Neuron (in vitro differentiated cells): ENCODE measurements at regions not wholly inside any gene's neighbourhood (a gene's known extent, or its start where the extent isn't known, plus 50 kb on each side); places are given as distances from the start of the nearest gene placed in this dataset.

Experiments used
- H2AFZ ChIP-seq: one replicate; pipeline ENCODE4 v1.6.1; 2013; ENCODE audit warnings: low read depth, mild to moderate bottlenecking, inconsistent platforms, low read length, moderate library complexity
- H3K27me3 ChIP-seq: one replicate; pipeline ENCODE4 v1.6.1; 2013; ENCODE audit warnings: low read length; ENCODE audit not compliant: insufficient read depth
- H3K36me3 ChIP-seq: one replicate; pipeline ENCODE4 v1.6.1; 2013; ENCODE audit warnings: low read length; ENCODE audit not compliant: insufficient read depth
- H3K4me1 ChIP-seq: one replicate; pipeline ENCODE4 v1.6.1; 2013; ENCODE audit warnings: low read length; ENCODE audit not compliant: insufficient read depth
- H3K4me3 ChIP-seq: 2 replicates; pipeline ENCODE4 v1.5.1; 2013; ENCODE audit warnings: mild to moderate bottlenecking, low read length, moderate library complexity
- H3K9me3 ChIP-seq: one replicate; pipeline ENCODE4 v1.6.1; 2013; ENCODE audit warnings: low read length

GRCh38 chr5:56588636-56589480, 226.5 kb upstream of the MAP3K1 start:
- H3K4me1 ChIP-seq = no peaks in the 10 kb centered on the region
- H3K27me3 ChIP-seq = no peaks in the 10 kb centered on the region
- no peaks in the 10 kb centered on the region for H3K9me3 ChIP-seq
- no peaks in the 10 kb centered on the region for H3K36me3 ChIP-seq
- no peak overlapping the region for H3K4me3 ChIP-seq
- no peak overlapping the region for H2AFZ ChIP-seq

GRCh38 chr5:56588131-56588487, 227.2 kb upstream of the MAP3K1 start:
- no peak overlapping the region for H2AFZ ChIP-seq
- H3K4me3 ChIP-seq = no peak overlapping the region
- H3K4me1 ChIP-seq = no peaks in the 10 kb centered on the region
- no peaks in the 10 kb centered on the region for H3K27me3 ChIP-seq
- H3K9me3 ChIP-seq = no peaks in the 10 kb centered on the region
- H3K36me3 ChIP-seq = no peaks in the 10 kb centered on the region

- H3K27me3 ChIP-seq = no peaks in the 10 kb centered on the region
- no peak overlapping the region for H3K4me3 ChIP-seq
- no peaks in the 10 kb centered on the region for H3K9me3 ChIP-seq
- no peak overlapping the region for H2AFZ ChIP-seq
- no peaks in the 10 kb centered on the region for H3K4me1 ChIP-seq
- no peaks in the 10 kb centered on the region for H3K36me3 ChIP-seq
Observed at GRCh38 chr5:56587381-56588130, 227.8 kb upstream of the MAP3K1 start.

GRCh38 chr5:56585999-56586691, 229.2 kb upstream of the MAP3K1 start:
- Histone ChIP-seq H3K27me3 (no peaks in the 10 kb centered on the region), H3K9me3 (no peaks in the 10 kb centered on the region), H3K4me1 (no peaks in the 10 kb centered on the region), H3K4me3 (no peak overlapping the region), H2AFZ (no peak overlapping the region), H3K36me3 (no peaks in the 10 kb centered on the region)

- H3K27me3 ChIP-seq = no peaks in the 10 kb centered on the region
- H3K36me3 ChIP-seq = no peaks in the 10 kb centered on the region
- H3K9me3 ChIP-seq = no peaks in the 10 kb centered on the region
- H2AFZ ChIP-seq = no peak overlapping the region
- H3K4me3 ChIP-seq = no peak overlapping the region
- no peaks in the 10 kb centered on the region for H3K4me1 ChIP-seq
Observed at GRCh38 chr5:56585461-56585860, 229.9 kb upstream of the MAP3K1 start.

- Histone ChIP-seq H3K27me3 (no peaks in the 10 kb centered on the region), H3K4me3 (no peak overlapping the region), H3K4me1 (no peaks in the 10 kb centered on the region), H3K9me3 (no peaks in the 10 kb centered on the region), H2AFZ (no peak overlapping the region), H3K36me3 (no peaks in the 10 kb centered on the region)
Observed at GRCh38 chr5:56581426-56581825, 233.9 kb upstream of the MAP3K1 start.

GRCh38 chr5:56580864-56581263, 234.5 kb upstream of the MAP3K1 start:
- Histone ChIP-seq H3K9me3 (no peaks in the 10 kb centered on the region), H3K4me3 (no peak overlapping the region), H3K27me3 (no peaks in the 10 kb centered on the region), H2AFZ (no peak overlapping the region), H3K36me3 (no peaks in the 10 kb centered on the region), H3K4me1 (no peaks in the 10 kb centered on the region)

GRCh38 chr5:56575821-56576220, 239.5 kb upstream of the MAP3K1 start:
- Histone ChIP-seq H3K9me3 (no peaks in the 10 kb centered on the region), H3K4me3 (no peak overlapping the region), H3K4me1 (no peaks in the 10 kb centered on the region), H3K36me3 (no peaks in the 10 kb centered on the region), H2AFZ (no peak overlapping the region), H3K27me3 (no peaks in the 10 kb centered on the region)

- no peak overlapping the region for H2AFZ ChIP-seq
- H3K27me3 ChIP-seq = no peaks in the 10 kb centered on the region
- no peaks in the 10 kb centered on the region for H3K9me3 ChIP-seq
- H3K36me3 ChIP-seq = no peaks in the 10 kb centered on the region
- no peaks in the 10 kb centered on the region for H3K4me1 ChIP-seq
- H3K4me3 ChIP-seq = no peak overlapping the region
Observed at GRCh38 chr5:56574778-56575177, 240.6 kb upstream of the MAP3K1 start.

GRCh38 chr5:56569566-56569965, 245.8 kb upstream of the MAP3K1 start:
- Histone ChIP-seq H3K4me3 (no peak overlapping the region), H2AFZ (no peak overlapping the region), H3K36me3 (no peaks in the 10 kb centered on the region), H3K27me3 (no peaks in the 10 kb centered on the region), H3K4me1 (no peaks in the 10 kb centered on the region), H3K9me3 (no peaks in the 10 kb centered on the region)

GRCh38 chr5:56569076-56569475, 246.3 kb upstream of the MAP3K1 start:
- Histone ChIP-seq H3K36me3 (no peaks in the 10 kb centered on the region), H3K4me3 (no peak overlapping the region), H3K27me3 (no peaks in the 10 kb centered on the region)

GRCh38 chr5:56567278-56567677, 248.1 kb upstream of the MAP3K1 start:
- Histone ChIP-seq H2AFZ (no peak overlapping the region), H3K27me3 (no peaks in the 10 kb centered on the region), H3K4me1 (no peaks in the 10 kb centered on the region)

More at GRCh38 chr5:56569076-56569475, 246.3 kb upstream of the MAP3K1 start:
- Histone ChIP-seq H3K4me1 (no peaks in the 10 kb centered on the region), H3K9me3 (no peaks in the 10 kb centered on the region), H2AFZ (no peak overlapping the region)

More at GRCh38 chr5:56567278-56567677, 248.1 kb upstream of the MAP3K1 start:
- no peaks in the 10 kb centered on the region for H3K9me3 ChIP-seq
- H3K36me3 ChIP-seq = no peaks in the 10 kb centered on the region
- H3K4me3 ChIP-seq = no peak overlapping the region
